ENCODE measurements at regions not wholly inside any gene's neighbourhood (a gene's known extent, or its start where the extent isn't known, plus 50 kb on each side); places are given as distances from the start of the nearest gene placed in this dataset.
"Not testable (repeated sequence)": the region's sequence is repeated elsewhere in the genome, so short reads cannot be mapped to it uniquely, and the experiment has no call there.

DNA sequence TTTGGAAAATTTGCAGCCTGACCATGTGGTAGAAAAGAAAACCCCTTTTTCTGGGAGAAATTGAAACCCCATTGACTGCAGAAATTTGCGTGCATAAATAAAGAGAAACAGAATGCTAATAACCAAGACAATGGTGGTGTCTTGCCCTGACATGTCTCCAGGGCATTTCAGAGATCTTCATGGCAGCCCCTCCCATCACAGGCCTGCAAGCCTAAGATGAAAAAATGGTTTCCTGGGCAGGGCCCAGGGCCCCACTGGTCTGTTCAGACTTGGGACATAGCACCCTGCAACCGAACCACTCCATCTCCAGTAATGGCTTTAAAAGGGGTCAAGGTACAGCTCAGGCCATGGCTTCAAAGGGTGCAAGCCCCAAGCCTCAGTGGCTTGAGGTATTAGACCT, 71.6 kb upstream of the SGIP1 start:
- Histone ChIP-seq H4K20me1 (ENCODE audit: insufficient read depth) (no peaks in the 10 kb centered on the region), H3K4me3 (no peak overlapping the region), H3K9ac (no peak overlapping the region), H3K9me3 (ENCODE audit: low read depth) (no peaks in the 10 kb centered on the region), H3K4me2 (ENCODE audit: unreplicated experiment) (no peak overlapping the region), H3F3A (ENCODE audit: insufficient read depth) (peaks cover 35% of the 10 kb centered on the region), H3K4me1 (ENCODE audit: insufficient read depth) (peaks cover 33% of the 10 kb centered on the region), H3K27me3 (replicated peaks; ENCODE audit: insufficient read depth) (no peaks in the 10 kb centered on the region), H3K79me2 (ENCODE audit: insufficient read depth) (no peaks in the 10 kb centered on the region), H3K9me2 (ENCODE audit: insufficient read depth) (no peaks in the 10 kb centered on the region), H2AFZ (no peak overlapping the region), H3K36me3 (ENCODE audit: low read depth) (no peaks in the 10 kb centered on the region), H3K27ac (no peak overlapping the region)
- DNase-seq, result no peak
- no peak for TF ChIP-seq EZH2 (IDR thresholded peaks at IDR 0.05; ENCODE audit: insufficient read depth, poor library complexity, severe bottlenecking)
- TF ChIP-seq EZH2phosphoT487 (IDR thresholded peaks at IDR 0.05; ENCODE audit: insufficient read depth, low read depth), result no peak
- WGBS, 2 experiments (ENCODE audit: low coverage in 1 of 2, low lambda C conversion rate in 2 of 2, missing lambda C conversion rate in 2 of 2), result 93 to 94% methylated on average over 2 of the region's 2 CpGs
- in situ Hi-C loops (cut with MboI), result no loop called here

DNA sequence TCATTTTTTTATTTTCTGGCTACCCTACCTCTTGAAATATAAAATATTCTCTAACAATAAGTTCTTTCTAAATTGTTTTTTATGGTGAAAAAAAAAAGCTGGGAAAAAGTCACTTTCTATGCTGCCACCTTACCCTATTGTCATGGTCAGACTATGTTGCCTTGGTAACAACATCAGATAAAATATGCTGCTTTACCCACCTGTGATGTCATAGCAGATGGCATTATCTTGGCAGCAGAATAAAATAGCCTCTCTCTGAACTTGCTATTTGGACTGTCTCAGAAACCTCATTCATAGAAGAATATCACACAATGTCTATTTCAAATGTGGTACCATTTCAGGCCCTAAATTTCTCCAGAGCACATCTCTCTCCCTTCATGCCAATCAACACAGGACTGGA, 69.6 kb upstream of the SGIP1 start:
- Histone ChIP-seq H3K4me3 (no peak overlapping the region), H3K27me3 (replicated peaks; ENCODE audit: insufficient read depth) (no peaks in the 10 kb centered on the region), H3K27ac (peak overlapping the region; percentile 98), H3K9ac (peak overlapping the region; percentile 59), H2AFZ (peak overlapping the region; percentile 78), H3K79me2 (ENCODE audit: insufficient read depth) (no peaks in the 10 kb centered on the region), H4K20me1 (ENCODE audit: insufficient read depth) (no peaks in the 10 kb centered on the region), H3K9me2 (ENCODE audit: insufficient read depth) (no peaks in the 10 kb centered on the region), H3K36me3 (ENCODE audit: low read depth) (no peaks in the 10 kb centered on the region), H3K4me1 (ENCODE audit: insufficient read depth) (peaks cover 42% of the 10 kb centered on the region), H3K4me2 (ENCODE audit: unreplicated experiment) (peak overlapping the region; percentile 52), H3F3A (ENCODE audit: insufficient read depth) (peaks cover 41% of the 10 kb centered on the region), H3K9me3 (ENCODE audit: low read depth) (no peaks in the 10 kb centered on the region)
- no peak for TF ChIP-seq EZH2phosphoT487 (IDR thresholded peaks at IDR 0.05; ENCODE audit: insufficient read depth, low read depth)
- no peak for TF ChIP-seq EZH2 (IDR thresholded peaks at IDR 0.05; ENCODE audit: insufficient read depth, poor library complexity, severe bottlenecking)
- in situ Hi-C loops (cut with MboI), result no loop called here
- peak; percentile 36 for DNase-seq

DNA sequence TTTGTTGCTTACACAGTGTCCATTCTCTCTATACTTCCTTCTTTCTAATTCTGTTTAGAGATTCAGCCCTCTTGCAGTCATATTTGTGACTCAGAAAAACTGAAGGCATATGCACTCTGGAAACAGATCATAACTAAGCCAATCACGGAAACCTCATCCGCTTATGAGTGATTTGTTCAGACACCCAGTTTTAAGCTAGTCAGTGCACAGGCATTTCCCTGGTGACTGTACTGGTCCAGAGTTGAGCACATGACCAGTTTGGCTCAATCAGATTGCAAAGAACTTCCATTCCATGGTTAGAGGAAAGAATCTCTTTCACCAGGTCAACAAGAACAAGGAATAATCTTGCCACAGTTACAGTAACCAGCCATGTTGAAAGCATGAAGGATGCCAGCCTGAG, 69.2 kb upstream of the SGIP1 start:
- Histone ChIP-seq H3K9me2 (ENCODE audit: insufficient read depth) (no peaks in the 10 kb centered on the region), H3K4me2 (ENCODE audit: unreplicated experiment) (peak overlapping the region; percentile 52), H3K36me3 (ENCODE audit: low read depth) (no peaks in the 10 kb centered on the region), H3K4me1 (ENCODE audit: insufficient read depth) (peaks cover 46% of the 10 kb centered on the region), H3K4me3 (no peak overlapping the region), H3K9ac (peak overlapping the region; percentile 59), H3K27ac (peak overlapping the region; percentile 98), H3K9me3 (ENCODE audit: low read depth) (peaks cover 3% of the 10 kb centered on the region), H3K27me3 (replicated peaks; ENCODE audit: insufficient read depth) (no peaks in the 10 kb centered on the region), H4K20me1 (ENCODE audit: insufficient read depth) (no peaks in the 10 kb centered on the region), H2AFZ (peak overlapping the region; percentile 78), H3F3A (ENCODE audit: insufficient read depth) (peaks cover 41% of the 10 kb centered on the region), H3K79me2 (ENCODE audit: insufficient read depth) (no peaks in the 10 kb centered on the region)
- in situ Hi-C loops (cut with MboI), result no loop called here
- 0 to 2% methylated on average over 2 of the region's 2 CpGs for WGBS, 2 experiments (ENCODE audit: low coverage in 1 of 2, low lambda C conversion rate in 2 of 2, missing lambda C conversion rate in 2 of 2)
- DNase-seq, result peak; percentile 97
- no peak for TF ChIP-seq EZH2phosphoT487 (IDR thresholded peaks at IDR 0.05; ENCODE audit: insufficient read depth, low read depth)
- TF ChIP-seq EZH2 (IDR thresholded peaks at IDR 0.05; ENCODE audit: insufficient read depth, poor library complexity, severe bottlenecking), result no peak

DNA sequence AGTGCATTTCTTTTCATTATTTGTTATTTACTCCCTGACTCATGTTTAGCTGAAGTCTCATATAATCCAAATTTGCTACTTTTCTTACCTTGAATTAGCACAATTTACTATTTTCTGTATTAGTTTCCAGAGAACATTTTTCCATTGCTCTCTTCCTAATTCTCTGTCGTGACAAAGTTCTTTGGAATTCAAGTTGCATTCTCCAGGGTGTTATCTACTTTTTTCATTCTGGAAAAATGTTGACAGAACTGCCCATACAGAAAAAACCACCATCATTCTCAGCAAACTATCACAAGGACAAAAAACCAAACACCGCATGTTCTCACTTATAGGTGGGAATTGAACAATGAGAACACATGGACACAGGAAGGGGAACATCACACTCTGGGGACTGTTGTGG, 67.3 kb upstream of the SGIP1 start:
- 30 to 35% methylated on average over 2 of the region's 2 CpGs for WGBS, 2 experiments (ENCODE audit: low coverage in 1 of 2, low lambda C conversion rate in 2 of 2, missing lambda C conversion rate in 2 of 2)
- H4K20me1 ChIP-seq (ENCODE audit: insufficient read depth); H3K36me3 ChIP-seq (ENCODE audit: low read depth); H3K9me3 ChIP-seq (ENCODE audit: low read depth); in situ Hi-C loops (cut with MboI); H3K27me3 ChIP-seq (replicated peaks; ENCODE audit: insufficient read depth); H2AFZ ChIP-seq; H3K9ac ChIP-seq; H3K4me3 ChIP-seq; H3K9me2 ChIP-seq (ENCODE audit: insufficient read depth); H3K79me2 ChIP-seq (ENCODE audit: insufficient read depth): not testable (repeated sequence)
- Histone ChIP-seq H3K4me1 (ENCODE audit: insufficient read depth) (peaks cover 46% of the 10 kb centered on the region), H3F3A (ENCODE audit: insufficient read depth) (peaks cover 41% of the 10 kb centered on the region), H3K4me2 (ENCODE audit: unreplicated experiment) (peak overlapping the region; percentile 59), H3K27ac (peak overlapping the region; percentile 98)
- peak; percentile 76 for DNase-seq

DNA sequence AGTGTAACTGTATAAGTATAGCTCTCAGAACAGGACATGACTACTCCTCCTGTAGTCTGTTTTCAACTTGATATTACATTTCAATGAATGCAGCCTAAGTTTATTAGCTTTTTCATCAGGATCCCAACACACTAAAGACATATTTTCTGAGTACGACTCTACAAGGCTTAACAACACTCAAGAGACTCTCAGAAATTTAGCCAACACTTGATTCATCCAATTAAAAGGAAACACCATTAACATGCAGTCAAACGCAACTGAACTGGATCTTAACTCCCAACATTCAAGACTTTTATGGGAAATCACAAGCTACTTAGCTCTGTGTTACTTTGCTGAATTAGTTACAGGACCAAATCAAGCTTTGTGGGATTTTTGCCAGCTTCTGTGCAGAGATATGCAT, 65.2 kb upstream of the SGIP1 start:
- Histone ChIP-seq H3K9me3 (ENCODE audit: low read depth) (peaks cover 3% of the 10 kb centered on the region), H3K27me3 (replicated peaks; ENCODE audit: insufficient read depth) (no peaks in the 10 kb centered on the region), H3F3A (ENCODE audit: insufficient read depth) (peaks cover 37% of the 10 kb centered on the region), H2AFZ (0 out of 2 replicates have a peak overlapping the region, but pooled peaks have one; percentile 15), H3K4me1 (ENCODE audit: insufficient read depth) (peaks cover 45% of the 10 kb centered on the region), H3K4me3 (no peak overlapping the region), H4K20me1 (ENCODE audit: insufficient read depth) (no peaks in the 10 kb centered on the region), H3K27ac (no peak overlapping the region), H3K36me3 (ENCODE audit: low read depth) (no peaks in the 10 kb centered on the region), H3K4me2 (ENCODE audit: unreplicated experiment) (no peak overlapping the region), H3K9ac (no peak overlapping the region), H3K9me2 (ENCODE audit: insufficient read depth) (no peaks in the 10 kb centered on the region; the same call in 1 of the 2 replicates), H3K79me2 (ENCODE audit: insufficient read depth) (no peaks in the 10 kb centered on the region)
- 64 to 73% methylated on average over 2 of the region's 2 CpGs for WGBS, 2 experiments (ENCODE audit: low coverage in 1 of 2, low lambda C conversion rate in 2 of 2, missing lambda C conversion rate in 2 of 2)
- TF ChIP-seq EZH2 (IDR thresholded peaks at IDR 0.05; ENCODE audit: insufficient read depth, poor library complexity, severe bottlenecking), result no peak
- no peak for TF ChIP-seq EZH2phosphoT487 (IDR thresholded peaks at IDR 0.05; ENCODE audit: insufficient read depth, low read depth)
- DNase-seq, result no peak
- in situ Hi-C loops (cut with MboI), result no loop called here

Measured in GM23248 (cell line).